GM21367 (cell line): ENCODE measurements at regions not wholly inside any gene's neighbourhood (a gene's known extent, or its start where the extent isn't known, plus 50 kb on each side); places are given as distances from the start of the nearest gene placed in this dataset.

Experiments
- ATAC-seq: cut with Tn5 transposase; IDR thresholded peaks from one replicate; pipeline ENCODE4 v1.9.1; 2021; ENCODE audit not compliant: unreplicated experiment

DNA sequence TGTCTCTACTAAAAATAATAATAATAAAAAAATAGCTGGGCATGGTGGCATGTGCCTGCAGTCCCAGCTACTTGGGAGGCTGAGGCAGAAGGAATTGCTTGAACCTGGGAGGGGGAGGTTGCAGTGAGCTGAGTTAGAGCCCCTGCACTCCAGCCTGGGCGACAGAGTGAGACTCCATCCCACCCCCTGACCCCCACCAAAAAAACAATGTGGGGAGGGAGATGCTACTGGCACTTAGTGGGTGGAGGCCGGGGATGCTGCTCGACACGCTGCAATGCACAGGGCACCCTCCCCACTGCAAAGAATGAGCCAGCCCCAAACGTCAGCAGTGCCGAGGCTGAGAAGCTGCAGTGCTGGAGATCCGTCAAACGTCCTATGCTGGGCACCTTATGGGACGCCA, 77.5 kb upstream of the MAP1LC3B2 start:
- no peak for ATAC-seq

DNA sequence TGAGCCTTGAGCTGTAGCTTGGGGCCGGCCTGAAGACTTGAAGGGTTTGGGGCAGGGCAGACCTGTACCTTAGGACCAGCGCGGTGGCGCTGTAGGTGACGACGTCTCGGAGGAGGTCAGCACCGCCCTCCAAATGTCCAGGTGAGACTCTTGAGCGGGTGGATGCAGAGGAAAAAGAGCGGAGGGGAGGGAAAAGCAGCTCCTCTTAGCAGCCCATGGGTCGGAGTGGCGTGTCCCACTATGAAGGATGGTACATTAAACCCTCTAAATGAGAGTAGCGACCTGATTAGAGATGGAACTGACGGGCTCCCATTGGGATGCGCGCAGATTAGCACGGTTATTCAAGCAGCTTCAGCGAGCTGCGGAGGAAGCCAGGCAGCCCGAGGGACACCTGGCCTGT, 77.0 kb upstream of the MAP1LC3B2 start:
- no peak for ATAC-seq

GRCh38 chr12:116482859-116483258, 76.3 kb upstream of the MAP1LC3B2 start:
- ATAC-seq: no peak

GRCh38 chr12:116483959-116484750, 75.0 kb upstream of the MAP1LC3B2 start:
- no peak for ATAC-seq

DNA sequence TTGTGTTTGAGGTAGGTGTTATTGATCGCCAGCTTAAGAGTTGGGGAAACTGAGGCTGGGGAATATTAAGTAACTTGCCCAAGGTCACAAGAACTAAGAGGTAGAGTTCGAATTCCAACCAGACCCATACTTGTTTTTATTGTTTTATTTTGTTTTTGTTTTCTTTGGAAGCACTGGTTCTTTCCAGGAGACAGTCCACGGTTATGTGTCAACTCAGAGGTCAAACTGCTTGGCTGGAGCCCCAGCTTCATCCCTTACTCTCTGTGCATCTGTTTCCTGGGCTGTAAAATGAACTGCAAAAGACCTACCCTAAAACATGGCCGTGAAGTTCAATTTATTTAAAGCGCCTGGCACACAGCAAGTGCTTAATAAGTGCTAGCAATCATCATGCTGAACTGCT, 74.4 kb upstream of the MAP1LC3B2 start:
- no peak for ATAC-seq

- ATAC-seq: no peak
Observed at GRCh38 chr12:116489116-116489515, 70.1 kb upstream of the MAP1LC3B2 start.

DNA sequence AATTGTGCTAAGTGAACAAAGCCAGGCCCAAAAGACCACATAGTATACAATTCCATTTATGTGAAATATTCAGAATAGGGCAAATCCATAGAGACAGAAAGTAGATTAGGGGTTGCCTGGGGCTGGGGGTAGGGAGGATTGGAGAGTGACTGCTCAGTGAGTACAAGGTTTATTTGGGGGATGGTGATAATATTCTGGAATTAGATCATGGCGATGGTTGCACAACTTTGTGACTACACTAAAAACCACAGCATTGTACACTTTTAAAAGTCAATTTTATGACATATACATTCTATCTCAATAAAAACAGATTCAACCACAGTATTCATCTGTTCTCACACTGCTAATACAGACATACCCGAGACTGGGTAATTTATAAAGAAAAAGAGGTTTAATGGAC, 68.7 kb upstream of the MAP1LC3B2 start:
- no peak for ATAC-seq

DNA sequence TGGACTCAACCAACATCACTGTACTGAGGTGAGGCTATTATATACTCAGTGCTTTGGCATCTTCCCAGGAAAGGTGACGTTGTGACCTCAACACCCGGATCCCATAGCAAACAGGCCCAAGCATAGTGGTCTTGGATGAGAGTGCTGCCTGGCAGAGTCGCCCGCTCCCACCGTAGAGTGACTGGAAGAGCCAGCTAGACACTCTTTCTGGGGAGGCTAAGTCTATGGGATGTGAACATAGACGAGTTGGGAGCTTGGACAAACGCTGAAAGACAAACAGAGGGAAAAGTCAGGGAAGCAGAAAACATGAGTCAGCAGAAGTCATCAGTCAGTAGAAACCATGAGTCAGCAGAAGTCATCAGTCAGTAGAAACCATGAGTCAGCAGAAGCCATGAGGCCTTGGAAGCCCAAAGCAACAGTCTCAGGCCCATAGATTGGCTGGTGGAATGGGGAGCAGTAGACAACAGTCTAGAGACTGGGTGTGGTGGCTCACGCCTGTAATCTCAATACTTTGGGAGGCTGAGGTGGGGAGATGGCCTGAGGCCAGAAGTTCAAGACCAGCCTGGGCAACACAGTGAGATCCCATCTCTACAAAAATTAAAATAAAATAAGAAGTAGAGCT, 66.4 kb upstream of the MAP1LC3B2 start:
- no peak for ATAC-seq

DNA sequence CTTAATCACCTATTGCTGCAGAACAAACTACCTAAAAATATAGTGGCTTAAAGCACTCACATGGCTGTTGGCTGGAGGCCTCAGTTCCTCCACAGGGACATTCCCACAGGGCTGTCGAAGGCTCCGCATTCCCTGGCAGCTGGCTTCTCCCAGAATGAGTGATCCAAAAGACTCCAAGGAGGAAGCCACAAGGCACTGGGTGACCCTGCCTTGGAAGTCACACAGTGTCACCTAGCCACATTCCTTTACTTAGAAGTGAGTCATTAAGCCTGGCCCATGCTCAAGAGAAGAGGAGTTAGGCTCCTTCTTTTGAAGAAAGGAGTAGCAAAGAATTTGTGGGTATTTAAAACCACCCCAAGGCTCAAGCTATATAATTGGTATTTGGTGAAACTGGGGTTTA, 63.9 kb upstream of the MAP1LC3B2 start:
- no peak for ATAC-seq

- ATAC-seq: no peak
Observed at GRCh38 chr12:116497051-116497591, 62.1 kb upstream of the MAP1LC3B2 start.

DNA sequence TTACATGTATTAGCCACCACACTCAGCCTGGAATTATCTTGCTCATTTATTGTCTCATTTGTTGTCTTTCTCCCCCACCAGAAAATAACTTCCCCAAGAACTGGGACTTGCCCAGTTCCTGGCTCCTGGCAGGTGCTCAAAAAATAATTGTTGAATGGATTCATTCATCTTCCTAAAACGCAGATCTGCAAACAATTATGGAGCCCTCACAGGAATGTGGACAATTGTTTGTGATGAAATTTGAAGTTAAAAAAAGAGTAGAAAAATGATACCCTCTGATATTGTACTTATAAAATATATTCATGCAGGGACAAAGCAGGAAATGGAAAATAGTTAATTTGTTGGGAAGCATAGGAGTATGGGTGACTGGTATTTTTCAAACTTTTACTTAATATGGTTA, 60.7 kb upstream of the MAP1LC3B2 start:
- no peak for ATAC-seq

DNA sequence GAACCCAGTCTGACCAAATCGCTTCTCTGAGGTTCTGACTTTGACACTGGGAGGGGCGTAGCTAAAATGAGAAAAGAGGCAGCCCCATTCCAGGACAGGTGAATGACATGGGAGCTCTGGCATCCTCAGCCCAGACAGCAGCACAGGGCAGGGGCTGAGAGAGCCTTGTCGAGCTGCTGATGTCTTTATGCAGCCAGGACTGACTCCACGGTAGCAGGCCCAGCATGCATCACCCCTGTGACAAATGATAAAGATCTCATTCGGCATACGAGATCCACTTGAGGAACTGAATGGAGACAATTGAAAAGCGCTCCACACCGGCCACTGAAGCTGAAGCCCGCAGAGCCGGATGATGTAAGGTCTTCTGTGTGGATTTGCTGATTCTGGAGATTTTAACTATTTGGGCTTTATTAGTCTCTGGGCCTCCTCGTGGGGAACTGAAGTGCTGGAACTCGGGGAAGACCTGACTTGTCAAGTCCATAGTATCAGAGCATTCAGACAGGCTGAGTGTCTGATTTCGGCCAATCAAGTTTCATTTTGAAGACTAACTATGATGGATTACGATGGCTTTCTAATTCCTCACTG, 56.9 kb upstream of the MAP1LC3B2 start:
- no peak for ATAC-seq

GRCh38 chr12:116502989-116503496, 56.1 kb upstream of the MAP1LC3B2 start:
- no peak for ATAC-seq

- ATAC-seq: no peak
Observed at GRCh38 chr12:116504438-116504837, 54.7 kb upstream of the MAP1LC3B2 start.

DNA sequence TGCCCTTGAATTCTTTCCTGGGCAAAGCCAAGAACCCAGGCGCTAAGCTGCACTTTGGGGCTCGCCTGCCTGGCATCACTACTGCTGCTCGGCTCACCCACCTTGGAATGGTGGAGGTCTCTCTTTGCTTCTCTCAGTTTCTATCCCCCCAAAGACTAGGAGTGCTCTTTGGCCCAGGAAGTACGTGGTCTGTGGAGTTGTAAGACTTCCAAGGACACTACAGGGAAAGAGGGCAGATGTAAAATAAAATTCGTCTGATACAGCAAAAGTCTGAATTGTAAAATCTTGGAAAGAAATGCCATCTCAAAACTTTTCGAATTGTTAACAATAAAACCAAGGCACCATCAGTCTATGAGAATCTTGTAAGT, 52.5 kb upstream of the MAP1LC3B2 start:
- no peak for ATAC-seq

GRCh38 chr12:116508145-116509121, 50.7 kb upstream of the MAP1LC3B2 start:
- ATAC-seq: no peak
